CD14-positive monocyte (primary cell): ENCODE measurements at regions not wholly inside any gene's neighbourhood (a gene's known extent, or its start where the extent isn't known, plus 50 kb on each side); places are given as distances from the start of the nearest gene placed in this dataset.

ENCODE experiments used
- DNase-seq, 3 donors: peaks; one replicate each; pipeline ENCODE4 v3.0.0-alpha.2; 2011 to 2022
- H2AFZ ChIP-seq: 2 replicates; pipeline ENCODE4 v1.6.0; 2012; ENCODE audit warnings: mild to moderate bottlenecking, low read depth, low read length, inconsistent platforms; ENCODE audit not compliant: insufficient read depth, poor library complexity, severe bottlenecking
- H3K27ac ChIP-seq, 2 donors: 1 replicate in 1 of 2; 2 replicates in 1 of 2; pipeline ENCODE4 v1.5.1; 2012 to 2013; ENCODE audit warnings: low read length in 2 of 2, control low read depth in 1 of 2, inconsistent platforms in 1 of 2, low read depth in 1 of 2, mild to moderate bottlenecking in 1 of 2
- H3K27me3 ChIP-seq, 2 donors: one replicate each; pipeline versions ENCODE4 v1.6.0 to v1.6.1; 2011 to 2013; ENCODE audit warnings: low read length in 2 of 2; ENCODE audit not compliant: control insufficient read depth in 2 of 2, insufficient read depth in 2 of 2
- H3K36me3 ChIP-seq, 2 donors: replicated peaks in 1 of 2; 1 replicate in 1 of 2; 2 replicates in 1 of 2; pipeline versions ENCODE4 v1.5.1 to v1.6.1; 2012 to 2013; ENCODE audit warnings: low read length in 2 of 2, control low read depth in 1 of 2, inconsistent platforms in 1 of 2, mild to moderate bottlenecking in 1 of 2; ENCODE audit not compliant: insufficient read depth in 2 of 2, control insufficient read depth in 1 of 2
- H3K4me1 ChIP-seq, 2 donors: 1 replicate in 1 of 2; 2 replicates in 1 of 2; pipeline versions ENCODE4 v1.5.1 to v1.6.1; 2012 to 2013; ENCODE audit warnings: low read length in 2 of 2, control low read depth in 1 of 2, inconsistent platforms in 1 of 2, mild to moderate bottlenecking in 1 of 2, moderate library complexity in 1 of 2; ENCODE audit not compliant: insufficient read depth in 2 of 2, control insufficient read depth in 1 of 2
- H3K4me2 ChIP-seq: replicated peaks from 2 replicates; pipeline ENCODE3; 2012; ENCODE audit warnings: low read length, moderate library complexity, mild to moderate bottlenecking; ENCODE audit not compliant: poor library complexity, severe bottlenecking; ENCODE audit errors: extremely low read depth
- H3K4me3 ChIP-seq, 3 experiments: fragments of 200-600 bp in 1 of 3; sonication (generic) in 1 of 3; replicated peaks in 1 of 3; 1 replicate in 2 of 3; 2 replicates in 1 of 3; pipeline ENCODE4 v1.5.1; 2011 to 2013; ENCODE audit warnings: low read length in 3 of 3, mild to moderate bottlenecking in 3 of 3, control low read depth in 2 of 3, low read depth in 2 of 3, inconsistent platforms in 1 of 3, moderate library complexity in 1 of 3
- H3K79me2 ChIP-seq: 2 replicates; pipeline ENCODE4 v1.6.0; 2012; ENCODE audit warnings: mild to moderate bottlenecking, control low read depth, inconsistent platforms, low read length, moderate library complexity; ENCODE audit not compliant: insufficient read depth
- H3K9ac ChIP-seq: 2 replicates; pipeline ENCODE4 v1.6.0; 2017; ENCODE audit warnings: low read length, mild to moderate bottlenecking; ENCODE audit not compliant: insufficient read depth, poor library complexity, severe bottlenecking
- H3K9me3 ChIP-seq, 2 donors: replicated peaks in 1 of 2; 1 replicate in 1 of 2; 2 replicates in 1 of 2; pipeline versions ENCODE4 v1.5.1 to v1.6.1; 2012 to 2013; ENCODE audit warnings: low read length in 2 of 2, control low read depth in 1 of 2; ENCODE audit not compliant: control insufficient read depth in 1 of 2, insufficient read depth in 1 of 2
- H4K20me1 ChIP-seq: 2 replicates; pipeline ENCODE4 v1.6.0; 2012; ENCODE audit warnings: mild to moderate bottlenecking, low read length, control low read depth, moderate library complexity; ENCODE audit not compliant: insufficient read depth
- H3K27ac Mint-ChIP-seq, 7 donors: one replicate each; pipeline ENCODE4 v1.8.0; 2020; ENCODE audit warnings: mild to moderate bottlenecking in 7 of 7, mixed read lengths in 7 of 7, moderate library complexity in 6 of 7, inconsistent platforms in 2 of 7
- H3K27me3 Mint-ChIP-seq, 3 donors: one replicate each; pipeline ENCODE4 v1.8.0; 2021 to 2022; ENCODE audit warnings: low read depth in 3 of 3, mild to moderate bottlenecking in 3 of 3, mixed read lengths in 3 of 3, moderate library complexity in 3 of 3, inconsistent platforms in 1 of 3
- H3K36me3 Mint-ChIP-seq, 2 donors: one replicate each; pipeline ENCODE4 v1.8.0; 2020; ENCODE audit warnings: mixed read lengths in 2 of 2, inconsistent platforms in 1 of 2, mild to moderate bottlenecking in 1 of 2
- H3K4me1 Mint-ChIP-seq: one replicate; pipeline ENCODE4 v1.8.0; 2020; ENCODE audit warnings: mild to moderate bottlenecking, mixed read lengths
- H3K4me3 Mint-ChIP-seq, 2 donors: one replicate each; pipeline ENCODE4 v1.8.0; 2020; ENCODE audit warnings: mild to moderate bottlenecking in 2 of 2, mixed read lengths in 2 of 2, moderate library complexity in 1 of 2
- H3K9me3 Mint-ChIP-seq, 7 donors: one replicate each; pipeline ENCODE4 v1.8.0; 2020 to 2022; ENCODE audit warnings: mixed read lengths in 7 of 7, mild to moderate bottlenecking in 6 of 7, moderate library complexity in 6 of 7, inconsistent platforms in 2 of 7
- CTCF ChIP-seq: fragments of 200-600 bp; IDR thresholded peaks from one replicate; pipeline ENCODE4 v1.8.0; 2022; ENCODE audit warnings: antibody characterized with exemption, mild to moderate bottlenecking
- WGBS: methylation state at CpG from one replicate; pipeline ENCODE4 v1.1.5; 2013; ENCODE audit warnings: missing lambda C conversion rate; ENCODE audit not compliant: insufficient coverage; 5-methylcytosine and 5-hydroxymethylcytosine counted together
- intact Hi-C, 2 donors: fragments of 100-400 bp; cut with micrococcal nuclease; formaldehyde crosslinking; loops; one replicate each; pipeline versions ENCODE4 v1.15.0 to v1.15.1; 2023

- no peak overlapping the region for H2AFZ ChIP-seq
- Mint-ChIP-seq H3K9me3 (no peaks in the 10 kb centered on the region), H3K27ac (no peak overlapping the region), H3K4me1 (peaks cover 19% of the 10 kb centered on the region), H3K36me3 (no peaks in the 10 kb centered on the region), H3K27me3 (peaks cover 1 to 5% (median 2%) of the 10 kb centered on the region in 3 donors), H3K4me3 (no peak overlapping the region)
- H3K4me2 ChIP-seq: no peak overlapping the region
- intact Hi-C loops: no loop called here
- no peak for DNase-seq
- H3K27me3 ChIP-seq: no peaks in the 10 kb centered on the region
- no peak for TF ChIP-seq CTCF
- no peaks in the 10 kb centered on the region for H3K79me2 ChIP-seq
- no peaks in the 10 kb centered on the region for H3K36me3 ChIP-seq
- H3K4me1 ChIP-seq: peaks cover 0 to 3% of the 10 kb centered on the region in 2 donors
- H3K27ac ChIP-seq: no peak overlapping the region
- no peaks in the 10 kb centered on the region for H4K20me1 ChIP-seq
- no peak overlapping the region for H3K9ac ChIP-seq
- no peaks in the 10 kb centered on the region for H3K9me3 ChIP-seq
- H3K4me3 ChIP-seq: no peak overlapping the region
These were observed 85.3 kb upstream of the GALNT5 start for GRCh38 chr2:157172239-157172638.

- no peak overlapping the region for H3K4me2 ChIP-seq
These were observed 84.5 kb upstream of the GALNT5 start for GRCh38 chr2:157172866-157173578.

More at GRCh38 chr2:157172866-157173578, 84.5 kb upstream of the GALNT5 start:
- Histone ChIP-seq H3K9ac (no peak overlapping the region), H3K27ac (no peak overlapping the region), H3K79me2 (no peaks in the 10 kb centered on the region), H2AFZ (no peak overlapping the region), H3K4me3 (no peak overlapping the region), H3K4me1 (peaks cover 0 to 3% of the 10 kb centered on the region in 2 donors), H3K27me3 (no peaks in the 10 kb centered on the region), H3K36me3 (no peaks in the 10 kb centered on the region), H3K9me3 (no peaks in the 10 kb centered on the region), H4K20me1 (no peaks in the 10 kb centered on the region)
- intact Hi-C loops: no loop called here
- WGBS: 100% methylated on average over 1 of the region's 3 CpGs
- H3K4me1 Mint-ChIP-seq: peaks cover 19% of the 10 kb centered on the region
- H3K36me3 Mint-ChIP-seq: no peaks in the 10 kb centered on the region
- DNase-seq: no peak
- H3K9me3 Mint-ChIP-seq: no peaks in the 10 kb centered on the region
- H3K27ac Mint-ChIP-seq: no peak overlapping the region
- H3K27me3 Mint-ChIP-seq: peaks cover 1 to 5% (median 2%) of the 10 kb centered on the region in 3 donors
- no peak for TF ChIP-seq CTCF
- peak overlapping the region in 1 of 2 donors; percentile 61 for H3K4me3 Mint-ChIP-seq
